NB4 (cell line): ENCODE measurements at regions not wholly inside any gene's neighbourhood (a gene's known extent, or its start where the extent isn't known, plus 50 kb on each side); places are given as distances from the start of the nearest gene placed in this dataset.

Experiments used
- CTCF ChIP-seq: IDR thresholded peaks from one replicate; pipeline ENCODE4 v1.5.1; 2012; ENCODE audit warnings: low read depth, low read length
- MYC ChIP-seq: IDR thresholded peaks from 2 replicates; pipeline ENCODE4 v1.6.1; 2011; ENCODE audit warnings: low read depth, low read length
- POLR2A ChIP-seq: IDR thresholded peaks from 2 replicates; pipeline ENCODE4 v1.6.1; 2011; ENCODE audit warnings: mild to moderate bottlenecking; ENCODE audit not compliant: insufficient read length; ENCODE audit errors: extremely low read depth

- no peak for TF ChIP-seq CTCF
- no peak for TF ChIP-seq MYC
- TF ChIP-seq POLR2A = no peak
Measured at GRCh38 chr6:153424719-153425400, 293.8 kb upstream of the RGS17 start.
